ENCODE measurements at regions not wholly inside any gene's neighbourhood (a gene's known extent, or its start where the extent isn't known, plus 50 kb on each side); places are given as distances from the start of the nearest gene placed in this dataset.

- no peak for TF ChIP-seq CTCF (conservative IDR thresholded peaks at IDR 0.05 in 1 of 2, IDR thresholded peaks at IDR 0.05 in 1 of 2; ENCODE audit: extremely low read depth in 1 of 2, insufficient read depth in 1 of 2, low read depth in 1 of 2, low read length in 2 of 2)
- no peak for TF ChIP-seq EZH2 (IDR thresholded peaks at IDR 0.05; ENCODE audit: borderline replicate concordance, low read length)
Measured at GRCh38 chr6:155795173-155795796, 339.6 kb upstream of the NOX3 start.

Measured in mammary epithelial cell (primary cell).